Right lobe of liver (tissue), 4 donors: ENCODE measurements at regions not wholly inside any gene's neighbourhood (a gene's known extent, or its start where the extent isn't known, plus 50 kb on each side); places are given as distances from the start of the nearest gene placed in this dataset.

ENCODE experiments used
- CTCF ChIP-seq, 4 donors: fragments of 200-600 bp in 3 of 4; fragments of 450-650 bp in 1 of 4; IDR thresholded peaks; one replicate each; pipeline versions ENCODE4 v1.5.1 to v1.8.0; 2016 to 2022; ENCODE audit warnings: antibody characterized with exemption in 4 of 4, mild to moderate bottlenecking in 2 of 4
- POLR2A ChIP-seq: fragments of 450-650 bp; IDR thresholded peaks from one replicate; pipeline ENCODE4 v1.6.1; 2017; ENCODE audit warnings: antibody characterized with exemption, mild to moderate bottlenecking
- donor health status: DM: no; HTN: no; CAD: no.
- donor health status: DM: no; HTN: no; CAD: no.
- donor health status: DM: no; HTN: yes; CAD: no.

- TF ChIP-seq CTCF (IDR thresholded peaks at IDR 0.05) (no peak), POLR2A (no peak)
Measured at GRCh38 chr6:140001821-140002341, 627.4 kb upstream of the CITED2 start.
